ENCODE measurements at regions not wholly inside any gene's neighbourhood (a gene's known extent, or its start where the extent isn't known, plus 50 kb on each side); places are given as distances from the start of the nearest gene placed in this dataset.

DNA sequence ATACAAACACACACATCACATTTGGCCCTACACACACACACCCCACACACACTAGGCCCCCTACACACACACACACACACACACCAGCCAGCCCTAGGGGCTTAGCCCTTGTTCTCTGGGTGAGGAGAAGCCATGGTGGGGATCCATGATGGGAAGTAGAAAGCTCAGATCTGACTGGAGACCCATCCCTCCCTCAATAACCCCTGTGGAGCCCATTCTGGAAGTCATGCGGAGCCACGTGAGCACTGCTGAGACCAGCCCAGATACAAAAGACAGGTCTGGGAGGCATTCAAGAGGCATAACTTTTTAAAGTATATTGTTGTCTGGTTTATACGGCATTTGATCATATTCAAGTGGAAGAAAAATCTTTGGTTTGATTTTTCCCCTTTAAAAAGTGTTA lies 448.5 kb downstream of the SOX6 start:
- DNase-seq (ENCODE audit: low read depth): no peak

DNA sequence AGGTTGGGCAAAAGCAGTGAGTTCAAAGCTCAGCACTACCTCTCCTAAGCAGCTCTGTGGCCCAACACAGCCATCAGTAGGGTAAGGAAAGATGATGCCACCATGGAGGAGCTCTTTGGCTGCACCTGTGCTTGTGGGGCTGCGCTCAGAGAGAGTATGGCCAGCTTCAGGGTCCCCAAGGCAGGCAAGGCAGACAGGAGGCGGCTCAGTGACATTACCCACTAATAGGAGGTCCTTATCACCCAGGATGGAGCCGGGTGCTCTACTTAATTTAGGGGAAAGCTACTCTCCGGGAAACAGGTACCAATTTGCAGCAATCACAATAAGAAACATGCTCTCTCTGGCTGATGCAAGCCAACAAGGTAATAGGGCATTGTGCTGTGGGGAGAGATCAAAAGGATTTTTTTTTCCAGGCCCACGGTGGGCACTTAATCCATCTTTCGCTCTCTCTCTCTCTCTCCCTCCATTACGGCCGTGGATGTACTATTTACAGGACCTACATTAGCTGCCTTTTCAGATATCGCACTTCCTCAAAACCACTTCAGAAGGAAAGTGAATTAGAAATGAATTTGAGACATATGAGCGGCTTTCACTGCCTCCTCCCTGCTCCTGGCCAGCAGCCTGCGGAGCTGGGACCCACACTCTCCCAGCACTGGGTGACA lies 446.3 kb downstream of the SOX6 start:
- DNase-seq (ENCODE audit: low read depth): no peak

DNA sequence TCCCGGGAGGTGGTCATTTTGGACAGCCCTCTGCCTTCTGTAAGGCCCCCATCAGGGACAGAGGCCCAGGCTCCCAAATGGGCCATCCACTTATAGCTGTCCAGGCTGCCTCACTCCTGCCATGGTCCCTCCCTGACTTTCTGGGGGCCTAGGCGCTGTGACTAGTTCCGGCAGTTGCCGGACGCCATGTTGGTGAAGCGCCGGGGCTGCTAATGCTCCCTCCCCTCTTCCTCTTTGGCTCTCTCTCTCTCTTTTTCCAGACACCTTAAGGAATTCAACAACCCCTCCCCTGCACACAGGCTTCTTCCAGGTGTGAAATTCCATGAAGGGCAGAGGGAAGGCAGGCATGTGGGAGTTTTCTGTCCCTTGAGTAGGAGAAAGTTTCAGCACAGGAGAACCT lies 445.6 kb downstream of the SOX6 start:
- no peak for DNase-seq (ENCODE audit: low read depth)

DNA sequence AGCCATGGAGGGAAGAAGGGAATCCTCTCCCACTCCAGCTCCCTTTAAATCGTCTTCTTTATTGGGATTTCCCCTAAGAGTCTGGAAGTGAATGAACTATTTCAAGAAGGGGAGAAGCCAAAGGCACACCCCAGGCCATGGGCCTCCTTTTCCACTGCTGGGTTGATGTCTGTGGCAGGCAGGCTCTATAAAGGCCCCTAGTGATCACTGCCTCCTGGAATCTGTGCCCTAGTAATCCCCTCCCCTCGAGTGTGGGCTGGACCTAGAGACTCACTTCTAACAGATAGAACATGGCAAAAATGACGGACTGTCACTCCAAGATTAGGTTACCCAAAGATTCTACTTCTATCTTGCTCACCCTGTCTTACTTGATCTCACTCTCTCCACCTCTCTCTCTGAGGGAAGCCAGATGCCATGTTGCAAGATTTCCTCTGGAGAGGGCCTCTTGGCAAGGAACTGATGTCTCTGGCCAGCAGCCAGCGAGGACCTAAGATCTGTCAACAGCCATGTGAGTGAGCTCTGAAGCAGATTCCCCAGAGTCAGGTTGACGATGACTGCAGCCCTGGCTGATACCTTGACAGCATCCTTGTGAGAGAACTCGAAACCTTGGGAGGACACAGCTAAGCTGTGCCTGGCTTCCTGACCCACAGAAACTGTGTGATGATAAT lies 444.8 kb downstream of the SOX6 start:
- no peak for DNase-seq (ENCODE audit: low read depth)

DNA sequence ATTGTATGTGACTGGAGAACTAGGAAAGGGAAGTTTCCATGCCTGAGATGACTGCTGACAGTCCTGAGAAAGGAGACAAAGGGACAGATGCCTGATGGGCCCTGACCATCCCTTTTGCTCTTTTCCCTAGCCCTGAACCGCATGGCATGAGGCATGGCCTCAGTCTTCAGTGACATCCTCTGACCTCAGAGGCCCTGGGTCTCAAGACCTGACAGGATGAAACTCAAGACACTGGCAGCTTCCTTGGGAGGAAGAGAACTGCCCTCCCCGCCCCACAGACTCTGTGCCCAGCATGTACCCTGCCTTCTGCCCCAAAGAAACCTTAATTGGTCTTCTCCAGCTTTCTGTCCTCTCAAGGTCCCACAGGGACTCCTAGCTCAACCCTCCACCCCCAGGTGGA lies 444.1 kb downstream of the SOX6 start:
- no peak for DNase-seq (ENCODE audit: low read depth)

DNA sequence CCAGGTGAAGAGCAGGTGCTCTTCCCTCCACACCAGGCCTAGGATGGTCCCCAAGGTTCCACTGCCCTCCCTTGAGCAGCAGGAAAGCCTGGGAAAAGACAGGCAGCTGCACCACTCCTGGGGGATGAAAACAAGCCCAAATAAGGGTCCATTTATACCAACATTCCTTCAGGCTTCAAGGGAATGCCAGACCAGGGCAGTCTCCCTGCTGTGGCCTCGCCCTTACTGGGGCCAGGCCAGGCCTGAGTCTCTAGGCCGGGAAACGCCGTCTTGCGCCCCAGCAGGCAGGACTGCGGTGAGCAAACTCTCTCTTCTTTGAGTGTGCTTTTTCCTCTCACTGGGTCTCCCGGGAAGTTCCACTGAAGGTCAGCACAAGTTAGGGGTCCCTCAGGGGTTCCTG lies 443.5 kb downstream of the SOX6 start:
- DNase-seq (ENCODE audit: low read depth): no peak

DNA sequence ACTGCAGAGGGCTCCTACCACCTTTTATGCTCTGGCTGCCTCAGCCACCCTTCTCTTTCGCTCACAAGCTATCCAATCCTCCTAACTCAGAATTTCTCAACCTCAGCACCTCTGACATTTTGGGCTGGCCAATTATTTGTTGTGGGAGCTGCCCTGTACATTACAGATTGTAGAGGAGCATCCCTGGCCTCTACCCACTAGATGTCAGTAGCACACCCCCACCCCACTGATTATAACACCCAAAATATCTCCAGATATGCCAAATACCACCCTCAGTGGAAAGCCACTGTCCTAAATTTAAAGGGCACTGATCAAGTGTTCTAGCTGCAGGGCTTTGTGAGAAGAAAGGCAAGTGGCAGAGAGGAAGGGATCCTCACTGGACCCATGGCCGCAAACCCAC lies 443.1 kb downstream of the SOX6 start:
- no peak for DNase-seq (ENCODE audit: low read depth)
